Karpas-422 (cell line): ENCODE measurements at regions not wholly inside any gene's neighbourhood (a gene's known extent, or its start where the extent isn't known, plus 50 kb on each side); places are given as distances from the start of the nearest gene placed in this dataset.

Experiments
- DNase-seq: peaks from one replicate; pipeline ENCODE4 v3.0.0-alpha.2; 2015
- H2AFZ ChIP-seq: fragments of 200-600 bp; sonication (generic); 2 replicates; pipeline ENCODE4 v1.6.1; 2014; ENCODE audit warnings: antibody characterized with exemption, low read length, mixed read lengths
- H3K27ac ChIP-seq: fragments of 200-600 bp; sonication (generic); 2 replicates; pipeline ENCODE4 v1.5.1; 2014; ENCODE audit warnings: mild to moderate bottlenecking, low read length, moderate library complexity
- H3K27me3 ChIP-seq: fragments of 200-600 bp; sonication (generic); 2 replicates; pipeline ENCODE4 v1.6.1; 2014; ENCODE audit warnings: low read length, mixed read lengths
- H3K36me3 ChIP-seq: fragments of 200-600 bp; sonication (generic); 2 replicates; pipeline ENCODE4 v1.6.1; 2014; ENCODE audit warnings: low read length, mixed read lengths; ENCODE audit not compliant: insufficient read depth
- H3K4me1 ChIP-seq: fragments of 200-600 bp; sonication (generic); 2 replicates; pipeline ENCODE4 v1.6.1; 2014; ENCODE audit warnings: mild to moderate bottlenecking, low read length, mixed read lengths
- H3K4me2 ChIP-seq: fragments of 200-600 bp; sonication (generic); 2 replicates; pipeline ENCODE4 v1.6.1; 2014; ENCODE audit warnings: low read length, low read depth, mild to moderate bottlenecking; ENCODE audit not compliant: poor library complexity, severe bottlenecking
- H3K4me3 ChIP-seq: fragments of 200-600 bp; sonication (generic); 2 replicates; pipeline ENCODE4 v1.5.1; 2014; ENCODE audit warnings: mild to moderate bottlenecking, antibody characterized with exemption, low read length, mixed read lengths
- H3K79me2 ChIP-seq: fragments of 200-600 bp; sonication (generic); 2 replicates; pipeline ENCODE4 v1.6.1; 2014; ENCODE audit warnings: mild to moderate bottlenecking, low read length, mixed read lengths
- H3K9ac ChIP-seq: fragments of 200-600 bp; sonication (generic); 2 replicates; pipeline ENCODE4 v1.6.0; 2014; ENCODE audit warnings: low read length
- H3K9me2 ChIP-seq: fragments of 200-600 bp; sonication (generic), shearing (Covaris generic); replicated peaks from 2 replicates; pipeline ENCODE4 v1.6.0; 2014; ENCODE audit warnings: mild to moderate bottlenecking, low read length, moderate library complexity; ENCODE audit not compliant: insufficient read depth
- H3K9me3 ChIP-seq: fragments of 300-700, 200-600 bp; sonication (generic); 2 replicates; pipeline ENCODE4 v1.6.1; 2014; ENCODE audit warnings: low read length, mixed read lengths
- H4K20me1 ChIP-seq: fragments of 200-600 bp; sonication (generic); 2 replicates; pipeline ENCODE4 v1.6.1; 2014; ENCODE audit warnings: mild to moderate bottlenecking, antibody characterized with exemption, low read length, low read depth; ENCODE audit not compliant: insufficient read depth

GRCh38 chr5:92795633-92796032, 785.4 kb downstream of the NR2F1-AS1 start:
- no peak overlapping the region for H2AFZ ChIP-seq
- no peak overlapping the region for H3K9ac ChIP-seq
- H3K4me2 ChIP-seq: no peak overlapping the region
- no peak for DNase-seq
- H3K27me3 ChIP-seq: no peaks in the 10 kb centered on the region
- H3K27ac ChIP-seq: no peak overlapping the region
- H3K4me3 ChIP-seq: no peak overlapping the region
- H4K20me1 ChIP-seq: no peaks in the 10 kb centered on the region
- no peaks in the 10 kb centered on the region for H3K4me1 ChIP-seq
- H3K9me3 ChIP-seq: peaks cover 35% of the 10 kb centered on the region
- no peaks in the 10 kb centered on the region for H3K36me3 ChIP-seq
- H3K79me2 ChIP-seq: no peaks in the 10 kb centered on the region
- H3K9me2 ChIP-seq: no peaks in the 10 kb centered on the region

GRCh38 chr5:92780057-92780456, 801.0 kb downstream of the NR2F1-AS1 start:
- Histone ChIP-seq H4K20me1 (no peaks in the 10 kb centered on the region), H3K9me3 (no peaks in the 10 kb centered on the region), H3K9me2 (no peaks in the 10 kb centered on the region), H3K79me2 (no peaks in the 10 kb centered on the region), H2AFZ (no peak overlapping the region), H3K9ac (no peak overlapping the region), H3K4me2 (no peak overlapping the region), H3K36me3 (no peaks in the 10 kb centered on the region), H3K27me3 (no peaks in the 10 kb centered on the region), H3K4me1 (no peaks in the 10 kb centered on the region), H3K27ac (no peak overlapping the region), H3K4me3 (no peak overlapping the region)
- no peak for DNase-seq

GRCh38 chr5:92779536-92779935, 801.5 kb downstream of the NR2F1-AS1 start:
- Histone ChIP-seq H3K9me2 (no peaks in the 10 kb centered on the region), H3K9me3 (no peaks in the 10 kb centered on the region), H3K9ac (no peak overlapping the region), H3K79me2 (no peaks in the 10 kb centered on the region), H3K4me1 (no peaks in the 10 kb centered on the region), H3K27ac (no peak overlapping the region), H3K36me3 (no peaks in the 10 kb centered on the region), H4K20me1 (no peaks in the 10 kb centered on the region), H3K4me2 (no peak overlapping the region), H2AFZ (no peak overlapping the region), H3K27me3 (no peaks in the 10 kb centered on the region), H3K4me3 (no peak overlapping the region)
- no peak for DNase-seq

- no peak for DNase-seq
- Histone ChIP-seq H3K27ac (no peak overlapping the region), H3K79me2 (no peaks in the 10 kb centered on the region), H3K4me1 (no peaks in the 10 kb centered on the region), H3K9me3 (no peaks in the 10 kb centered on the region), H3K27me3 (no peaks in the 10 kb centered on the region), H3K4me3 (no peak overlapping the region), H3K9me2 (no peaks in the 10 kb centered on the region), H3K9ac (no peak overlapping the region), H2AFZ (no peak overlapping the region), H3K36me3 (no peaks in the 10 kb centered on the region), H4K20me1 (no peaks in the 10 kb centered on the region), H3K4me2 (no peak overlapping the region)
These were observed 802.8 kb downstream of the NR2F1-AS1 start for GRCh38 chr5:92778261-92778660.

- Histone ChIP-seq H3K9ac (no peak overlapping the region), H3K9me2 (no peaks in the 10 kb centered on the region), H3K27ac (no peak overlapping the region), H3K4me1 (no peaks in the 10 kb centered on the region), H2AFZ (no peak overlapping the region), H4K20me1 (no peaks in the 10 kb centered on the region), H3K4me2 (no peak overlapping the region), H3K36me3 (no peaks in the 10 kb centered on the region), H3K79me2 (no peaks in the 10 kb centered on the region), H3K4me3 (no peak overlapping the region), H3K27me3 (no peaks in the 10 kb centered on the region), H3K9me3 (no peaks in the 10 kb centered on the region)
- no peak for DNase-seq
These were observed 803.6 kb downstream of the NR2F1-AS1 start for GRCh38 chr5:92777421-92777820.

GRCh38 chr5:92775711-92776615, 805.1 kb downstream of the NR2F1-AS1 start:
- H3K79me2 ChIP-seq: no peaks in the 10 kb centered on the region
- no peak overlapping the region for H3K4me3 ChIP-seq
- no peaks in the 10 kb centered on the region for H3K9me2 ChIP-seq
- H4K20me1 ChIP-seq: no peaks in the 10 kb centered on the region
- DNase-seq: no peak
- H3K27me3 ChIP-seq: no peaks in the 10 kb centered on the region
- H3K9ac ChIP-seq: no peak overlapping the region
- no peaks in the 10 kb centered on the region for H3K36me3 ChIP-seq
- H3K4me1 ChIP-seq: no peaks in the 10 kb centered on the region
- H2AFZ ChIP-seq: no peak overlapping the region
- H3K4me2 ChIP-seq: no peak overlapping the region
- no peaks in the 10 kb centered on the region for H3K9me3 ChIP-seq
- no peak overlapping the region for H3K27ac ChIP-seq

- no peak overlapping the region for H3K27ac ChIP-seq
- no peaks in the 10 kb centered on the region for H3K79me2 ChIP-seq
- no peaks in the 10 kb centered on the region for H3K36me3 ChIP-seq
- DNase-seq: no peak
- no peak overlapping the region for H3K4me2 ChIP-seq
- no peak overlapping the region for H3K9ac ChIP-seq
- H3K9me3 ChIP-seq: no peaks in the 10 kb centered on the region
- H3K9me2 ChIP-seq: no peaks in the 10 kb centered on the region
- H3K4me1 ChIP-seq: no peaks in the 10 kb centered on the region
- no peaks in the 10 kb centered on the region for H4K20me1 ChIP-seq
- H3K4me3 ChIP-seq: no peak overlapping the region
- H2AFZ ChIP-seq: no peak overlapping the region
- no peaks in the 10 kb centered on the region for H3K27me3 ChIP-seq
These were observed 811.0 kb downstream of the NR2F1-AS1 start for GRCh38 chr5:92769978-92770377.

- Histone ChIP-seq H2AFZ (no peak overlapping the region), H3K36me3 (no peaks in the 10 kb centered on the region), H3K9me2 (no peaks in the 10 kb centered on the region; the same call in 1 of the 2 replicates), H3K79me2 (no peaks in the 10 kb centered on the region), H3K9me3 (0 out of 2 replicates have a peak, but pooled peaks cover 3% of the 10 kb centered on the region), H3K27ac (no peak overlapping the region), H4K20me1 (no peaks in the 10 kb centered on the region), H3K4me3 (no peak overlapping the region), H3K27me3 (no peaks in the 10 kb centered on the region), H3K4me1 (no peaks in the 10 kb centered on the region), H3K4me2 (no peak overlapping the region), H3K9ac (no peak overlapping the region)
- DNase-seq: no peak
These were observed 819.4 kb downstream of the NR2F1-AS1 start for GRCh38 chr5:92761585-92761984.
